ENCODE measurements at regions not wholly inside any gene's neighbourhood (a gene's known extent, or its start where the extent isn't known, plus 50 kb on each side); places are given as distances from the start of the nearest gene placed in this dataset.
"Not testable (repeated sequence)": the region's sequence is repeated elsewhere in the genome, so short reads cannot be mapped to it uniquely, and the experiment has no call there.

DNA sequence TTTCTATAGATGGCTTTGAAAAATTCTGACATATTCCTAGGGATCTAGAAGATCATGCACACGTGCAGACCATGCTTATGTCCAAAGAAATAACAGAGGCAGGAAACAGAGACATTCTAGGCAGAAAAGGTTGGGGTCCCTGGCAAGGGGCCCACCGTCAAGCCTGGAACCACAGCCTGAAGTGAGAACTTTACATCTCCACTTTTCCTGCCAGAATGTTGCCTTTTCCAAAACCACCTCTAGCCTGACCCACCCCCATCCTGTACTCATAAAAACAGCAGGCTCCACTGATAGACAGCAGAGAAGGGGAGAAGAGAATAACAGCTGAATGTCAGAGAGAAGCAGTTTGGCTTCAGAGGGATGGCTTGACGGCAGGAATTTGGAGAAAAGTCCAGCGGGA is 257.3 kb upstream of the NT5E start:
- DNase-seq (ENCODE audit: low spot score), result no peak

DNA sequence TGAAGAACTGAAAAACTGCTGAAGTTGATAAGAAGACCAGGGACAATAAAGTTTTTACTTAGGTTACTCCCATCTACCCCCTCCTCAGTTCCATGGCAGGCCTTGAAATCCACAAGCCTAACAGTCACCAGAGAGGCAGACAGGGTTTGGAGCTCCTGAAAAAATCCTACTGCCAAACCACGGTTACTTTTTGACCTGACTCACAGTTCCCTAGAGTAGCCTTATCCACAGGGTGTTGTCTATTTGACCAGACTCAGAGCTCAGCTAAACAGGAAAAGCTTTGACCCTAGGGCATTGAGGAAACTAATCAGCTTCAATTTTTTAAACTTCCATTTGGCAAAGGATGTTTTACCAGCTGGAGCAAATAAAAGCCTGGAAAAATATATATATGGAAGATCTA is 257.7 kb upstream of the NT5E start:
- no peak for DNase-seq (ENCODE audit: low spot score)

DNA sequence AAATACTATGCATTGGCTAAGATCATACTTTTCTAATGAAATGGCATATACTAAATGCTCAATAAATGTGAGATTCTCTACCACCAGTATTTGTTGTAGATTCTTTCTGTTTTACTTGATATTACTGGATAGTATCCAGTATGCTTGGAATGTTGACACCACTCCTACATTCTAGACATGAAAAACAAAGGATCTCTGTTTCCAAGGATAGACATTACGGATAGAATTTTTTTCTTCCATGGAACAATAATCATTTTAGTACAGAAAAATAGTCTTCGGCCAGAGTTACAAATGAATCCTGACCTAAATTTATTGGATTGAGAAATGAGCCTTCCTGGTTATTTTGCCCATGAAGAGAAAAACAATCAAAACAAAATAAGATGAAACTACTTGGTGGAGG is 258.2 kb upstream of the NT5E start:
- DNase-seq (ENCODE audit: low spot score), result no peak

DNA sequence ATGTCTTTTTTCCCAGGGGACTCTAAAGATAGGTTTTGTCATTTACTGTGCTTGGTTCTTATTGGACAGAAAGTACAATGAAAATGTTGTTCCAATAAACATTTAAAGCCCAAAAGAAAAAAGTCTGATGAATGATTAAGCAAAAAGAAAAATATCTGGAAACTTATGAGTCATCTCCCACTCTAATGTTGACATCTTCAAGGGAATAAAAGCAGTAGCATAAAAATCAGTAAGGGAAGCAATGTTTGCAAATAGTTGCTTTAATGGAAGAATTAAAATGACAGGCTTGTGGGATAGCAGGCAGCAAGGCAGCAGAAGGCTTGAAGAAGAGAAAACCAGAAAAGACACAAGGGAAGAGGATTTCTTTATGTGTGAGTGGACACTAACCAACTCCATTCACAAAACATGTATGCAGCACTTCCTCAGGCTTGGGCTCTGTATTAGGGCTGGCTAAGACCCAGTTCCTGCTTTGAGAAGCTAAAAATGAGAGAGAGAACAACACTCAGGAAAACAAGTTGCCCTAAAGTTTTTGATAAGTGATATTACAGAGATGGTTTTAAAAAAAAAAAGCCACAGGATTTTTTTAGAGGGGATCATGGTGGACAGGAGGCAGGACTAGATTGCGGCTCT is 263.2 kb upstream of the NT5E start:
- no peak for DNase-seq (ENCODE audit: low spot score)

DNA sequence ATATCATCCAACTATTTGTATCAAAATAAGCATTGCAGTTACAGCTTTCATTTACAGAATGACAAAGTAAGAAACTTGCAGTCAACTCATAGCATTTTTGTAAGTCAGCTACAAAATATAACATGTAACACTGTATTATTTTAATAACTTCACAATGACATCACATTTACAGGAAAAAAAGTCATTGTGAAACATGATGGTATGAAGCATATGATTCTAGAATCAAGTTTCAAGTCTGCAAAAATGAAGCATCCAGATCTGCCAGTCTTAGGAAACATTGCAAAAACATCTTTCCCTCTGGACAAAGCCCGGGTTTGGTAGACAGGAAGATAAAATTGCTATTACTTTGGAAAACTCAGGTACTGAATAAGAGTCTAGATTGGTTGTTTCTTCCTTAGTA is 263.9 kb upstream of the NT5E start:
- no peak for DNase-seq (ENCODE audit: low spot score)

DNA sequence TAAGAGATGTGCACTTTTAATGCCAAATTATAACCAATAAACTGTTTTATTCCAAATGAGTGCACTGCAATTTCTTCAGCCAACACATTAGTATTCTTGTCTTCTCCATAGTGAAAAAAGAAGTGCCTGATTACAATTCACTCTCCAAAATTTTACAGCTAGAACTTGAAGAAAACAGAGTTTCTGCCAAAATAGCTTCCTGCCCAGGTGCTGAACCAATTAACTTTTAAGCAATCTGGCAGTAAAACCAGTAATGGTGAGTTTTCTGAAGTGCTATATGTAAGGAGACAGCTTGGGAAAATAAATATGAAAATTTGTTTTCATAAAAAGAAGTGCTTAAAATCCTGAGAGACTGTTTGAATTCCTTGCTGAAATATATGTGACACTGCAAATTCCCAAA is 266.0 kb upstream of the NT5E start:
- DNase-seq (ENCODE audit: low spot score), result no peak

DNA sequence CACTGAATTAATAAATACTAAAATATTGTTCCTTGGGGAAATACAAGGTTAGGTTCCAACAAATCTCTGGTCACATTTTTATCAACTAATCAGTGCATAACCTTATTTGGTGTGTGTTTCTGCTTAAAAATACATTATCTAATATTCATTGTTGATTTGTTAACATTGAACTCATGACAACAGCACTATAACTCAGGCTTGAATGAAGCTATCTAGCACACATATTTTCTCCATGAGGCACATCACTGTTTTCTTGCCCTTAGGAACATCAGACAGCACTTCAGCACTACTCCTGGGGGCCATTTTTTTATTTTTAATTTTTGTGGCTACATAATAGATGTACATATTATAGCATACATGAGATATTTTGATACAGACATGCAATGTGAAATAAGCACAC is 277.2 kb upstream of the NT5E start:
- no peak for DNase-seq (ENCODE audit: low spot score)

DNA sequence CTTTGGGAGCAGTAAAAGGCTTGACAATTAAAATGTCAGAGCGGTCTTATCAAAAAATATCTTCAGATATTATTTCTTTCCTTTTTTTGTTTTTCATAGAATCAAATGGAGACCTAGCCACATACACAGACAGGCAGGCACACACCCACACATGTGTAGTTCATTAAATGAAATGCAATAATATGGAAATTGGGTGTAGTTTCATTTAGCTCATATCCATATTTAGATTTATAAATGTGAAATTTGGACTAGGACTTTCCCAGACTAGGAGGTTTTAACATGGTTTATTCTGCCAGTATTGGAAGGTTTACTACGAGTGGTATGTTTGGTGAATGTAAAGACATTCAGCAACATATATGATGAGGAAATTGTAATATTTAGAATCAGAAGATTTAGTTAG is 277.7 kb upstream of the NT5E start:
- DNase-seq (ENCODE audit: low spot score), result no peak

DNA sequence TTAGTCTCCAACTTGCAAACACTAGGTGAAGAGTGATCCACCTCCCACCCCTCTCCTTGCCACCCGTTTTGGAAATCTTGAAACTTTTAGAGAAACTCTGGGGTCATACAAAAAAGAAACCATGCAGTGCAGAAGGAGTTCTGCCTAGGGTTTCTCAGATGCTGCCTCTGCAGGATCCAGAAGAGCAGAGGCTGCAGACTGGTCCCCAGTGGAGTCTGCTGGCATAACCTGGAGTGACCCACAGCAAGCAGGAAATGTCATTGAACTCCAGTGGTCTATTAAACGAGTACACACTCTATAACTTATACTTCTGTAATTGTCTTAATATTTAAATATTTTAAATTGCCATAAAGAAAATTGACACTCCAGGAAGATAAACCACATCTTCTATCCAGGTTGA is 280.7 kb upstream of the NT5E start:
- no peak for DNase-seq (ENCODE audit: low spot score)

DNA sequence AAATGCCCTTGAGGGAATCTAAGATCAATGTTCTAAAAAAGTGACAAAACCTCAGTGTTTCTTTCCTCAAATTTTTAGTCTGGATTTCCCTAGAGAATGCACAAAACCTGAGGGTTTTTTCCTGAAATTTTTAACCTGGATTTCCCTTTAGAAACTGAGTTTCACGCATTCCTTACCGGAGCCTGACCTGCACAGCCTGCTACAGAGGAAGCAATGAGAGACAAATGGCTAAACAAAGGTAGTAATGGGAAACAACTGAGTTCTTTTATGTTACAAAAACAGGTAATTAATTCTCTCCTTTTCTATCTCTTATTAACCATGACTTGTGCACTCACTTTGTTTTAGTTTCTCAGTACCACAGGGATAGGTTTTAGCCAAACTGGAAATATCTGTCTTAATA is 281.7 kb upstream of the NT5E start:
- no peak for DNase-seq (ENCODE audit: low spot score)

DNA sequence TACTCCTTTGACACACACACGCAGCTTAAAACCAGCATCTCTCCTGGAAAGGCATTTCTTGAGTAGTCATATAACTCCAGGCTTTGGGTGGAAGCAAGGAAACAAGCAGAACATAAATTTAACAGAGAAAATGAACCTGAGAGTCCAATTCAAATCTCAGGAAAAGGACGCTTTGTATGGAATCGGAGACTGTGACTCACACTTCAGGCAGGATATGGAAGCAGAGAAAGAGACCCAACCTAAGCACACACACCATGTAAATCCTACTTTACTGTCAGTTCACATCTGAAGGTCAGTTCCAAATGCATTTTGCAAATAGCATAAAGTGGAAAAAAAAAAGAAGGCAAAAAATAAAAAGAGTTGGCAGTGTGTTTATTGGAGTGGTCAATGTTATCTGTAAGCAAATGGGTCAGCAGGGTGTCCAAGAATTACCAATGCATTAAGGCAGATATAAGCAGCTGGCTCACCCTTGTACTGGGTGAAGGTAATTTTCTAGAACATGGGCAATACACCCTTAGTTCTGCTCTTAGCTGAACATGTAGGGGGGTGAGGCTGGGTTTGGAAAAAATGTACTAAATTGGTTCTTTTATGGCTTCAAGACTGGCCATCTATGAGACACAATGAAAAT is 283.7 kb upstream of the NT5E start:
- no peak for DNase-seq (ENCODE audit: low spot score)

DNA sequence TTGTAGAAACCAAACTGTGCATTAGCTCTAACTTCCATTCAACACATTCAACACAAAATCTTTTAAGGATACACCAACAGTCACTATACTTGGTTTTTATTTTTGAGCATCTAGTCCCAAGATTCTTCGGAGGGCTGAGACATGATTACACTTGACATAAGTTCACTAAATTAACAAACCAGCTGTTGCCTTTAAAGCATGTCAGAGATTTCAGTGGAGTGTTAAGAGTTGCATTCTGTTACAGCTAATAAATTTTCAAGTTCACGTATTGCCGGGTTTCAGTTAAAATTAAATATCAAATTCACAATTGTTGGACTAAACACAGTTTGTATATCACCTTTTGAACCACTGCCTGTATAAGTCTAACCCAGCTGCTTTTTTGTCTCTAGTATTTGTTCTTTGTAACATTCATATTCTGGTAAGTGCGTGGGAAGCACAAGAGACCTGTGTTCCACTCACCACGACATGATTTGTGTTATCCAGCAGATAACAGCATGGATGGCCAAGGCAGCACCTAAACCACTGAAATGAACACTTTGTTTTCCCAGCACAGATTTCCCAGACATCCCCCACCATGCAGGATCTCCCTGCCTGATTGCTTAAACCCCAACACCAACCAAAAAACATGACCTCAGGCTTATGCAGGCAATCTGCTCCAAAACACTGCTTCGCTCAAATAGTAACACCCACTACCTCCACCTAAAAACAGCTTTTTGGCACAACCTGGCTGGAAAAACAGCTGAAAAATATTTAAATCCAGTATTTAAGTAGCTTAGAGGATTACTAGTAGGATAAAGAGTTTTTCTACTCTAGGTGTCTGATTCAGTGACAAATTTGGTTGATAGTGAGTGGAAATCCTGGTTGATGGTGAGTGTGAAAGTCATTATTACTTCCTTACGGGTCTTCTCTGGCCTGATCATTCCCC is 286.5 kb upstream of the NT5E start:
- no peak for DNase-seq (ENCODE audit: low spot score)

DNA sequence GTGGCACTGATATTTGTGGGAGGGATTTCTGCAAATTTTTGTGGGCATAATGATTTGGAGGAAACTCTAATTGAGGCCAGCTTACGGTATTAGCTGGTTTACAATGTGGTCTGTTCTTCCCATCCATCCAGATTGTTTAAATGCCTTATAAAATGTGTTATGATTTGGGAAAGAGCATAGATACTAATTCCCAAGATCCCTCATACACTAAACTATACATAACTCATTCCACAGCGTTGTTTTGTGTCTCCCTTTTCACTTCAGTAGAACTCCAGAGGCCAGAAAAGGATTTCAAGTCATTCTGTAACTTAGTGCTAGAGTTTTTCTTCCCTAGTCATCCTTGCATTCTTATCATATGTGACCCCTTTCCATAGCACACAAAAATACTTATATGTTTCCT is 292.6 kb upstream of the NT5E start:
- no peak for DNase-seq (ENCODE audit: low spot score)

DNA sequence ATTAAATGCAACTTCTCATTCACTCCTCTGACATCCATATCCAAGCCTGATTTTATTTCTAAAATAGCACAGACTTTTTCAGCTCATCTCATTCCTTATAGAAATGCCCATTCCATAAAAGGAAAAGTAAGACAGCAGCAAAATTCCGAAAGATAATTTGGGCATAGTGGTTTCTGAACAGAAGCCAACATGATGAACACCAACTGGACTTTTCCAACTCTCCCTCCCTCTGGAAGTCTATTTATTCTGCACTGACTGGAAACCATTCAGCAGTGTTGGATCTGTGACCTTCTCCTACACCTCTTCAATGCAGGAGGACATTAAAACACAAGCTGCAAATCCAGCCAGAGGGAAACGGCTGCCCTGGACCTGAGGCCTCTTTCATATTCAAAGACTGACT is 306.2 kb upstream of the NT5E start:
- no peak for DNase-seq (ENCODE audit: low spot score)

DNA sequence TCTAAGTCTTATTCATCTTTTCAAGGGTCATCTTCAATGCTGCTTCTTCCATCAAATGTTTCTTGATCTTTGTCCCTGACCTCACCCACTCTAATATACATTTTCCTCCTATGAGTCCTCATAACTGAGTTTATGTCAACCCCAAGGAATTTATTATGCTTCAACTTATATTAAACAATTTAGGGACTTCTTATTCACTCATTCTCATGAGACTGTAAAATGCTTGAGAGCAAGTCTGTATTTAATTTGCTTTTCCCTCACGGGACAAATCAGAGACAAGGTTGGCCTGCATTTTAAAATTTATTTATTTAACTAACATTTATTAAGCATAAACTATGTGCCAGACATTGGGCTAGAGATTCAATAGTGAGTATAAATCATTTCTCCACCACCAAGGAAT is 312.0 kb upstream of the NT5E start:
- DNase-seq (ENCODE audit: low spot score), result no peak

DNA sequence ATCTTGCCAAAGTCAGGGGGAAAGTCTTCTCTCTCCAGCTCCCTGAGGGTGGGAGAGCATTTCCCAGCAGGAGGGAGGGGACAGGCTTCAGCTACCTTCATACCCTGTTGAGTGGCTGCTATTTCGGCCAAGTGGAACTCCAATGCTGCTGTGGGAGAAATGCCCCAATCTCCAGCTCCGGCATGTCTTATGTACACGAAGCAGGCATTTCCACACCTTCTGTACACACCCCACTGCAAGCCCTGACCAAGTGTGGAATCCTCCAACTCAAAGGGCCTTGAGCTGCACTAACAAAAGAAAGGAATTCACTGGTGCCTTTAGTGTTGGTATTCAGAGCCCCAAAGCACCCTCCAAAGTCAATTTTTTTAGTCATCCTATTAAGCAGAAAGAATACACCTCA is 313.6 kb upstream of the NT5E start:
- no peak for DNase-seq (ENCODE audit: low spot score)

DNA sequence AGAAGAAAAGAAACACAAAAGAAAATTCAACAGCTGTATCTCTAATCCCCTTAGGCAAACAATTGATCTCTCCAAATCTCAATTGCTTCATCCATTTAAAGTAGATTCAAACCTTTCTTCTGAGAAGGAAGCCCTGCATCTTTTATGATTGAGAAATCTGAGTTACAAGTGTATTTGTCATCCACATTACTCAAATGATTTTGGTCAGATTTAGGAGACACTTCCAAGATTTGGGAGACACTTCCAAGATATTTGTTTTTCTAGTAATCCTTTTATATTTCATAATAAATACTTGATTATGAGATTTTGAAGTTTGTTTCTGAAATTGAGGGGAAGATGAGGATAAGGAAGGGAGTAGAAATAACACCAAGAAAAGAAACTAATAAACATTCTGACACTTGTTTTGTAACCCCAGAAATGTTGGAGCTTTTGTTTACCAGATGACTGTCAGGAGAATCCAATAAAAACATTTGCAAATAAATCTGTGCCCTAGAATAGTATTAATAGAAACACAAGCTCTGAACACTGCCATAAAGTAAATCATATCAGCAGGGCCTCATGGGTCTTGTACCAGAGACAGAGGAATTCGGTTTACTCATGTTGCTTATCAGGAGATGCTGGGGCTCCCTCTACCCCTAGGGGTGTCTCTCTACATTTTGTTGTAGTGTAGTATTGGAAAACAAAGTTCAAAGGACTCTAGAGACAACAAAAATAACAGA is 314.3 kb upstream of the NT5E start:
- DNase-seq (ENCODE audit: low spot score), result no peak

DNA sequence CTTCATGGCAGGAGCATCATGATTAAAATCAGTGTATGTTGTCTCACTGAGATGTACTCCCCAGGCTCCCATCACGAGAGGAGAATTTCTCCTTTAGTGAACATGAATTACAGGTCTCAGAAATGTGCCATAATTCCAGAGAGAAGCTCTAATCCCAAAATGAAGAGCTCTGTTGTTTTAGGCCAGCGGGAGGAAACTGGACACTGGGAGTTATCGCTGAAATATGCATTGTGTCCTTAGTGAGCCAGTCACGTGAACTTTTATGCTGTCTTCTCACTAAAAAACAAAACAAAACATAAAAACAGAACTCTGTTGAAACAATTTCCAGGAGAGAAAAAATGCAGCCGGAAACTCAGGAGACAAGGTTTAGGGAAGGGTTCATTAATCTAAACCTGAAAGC is 315.7 kb upstream of the NT5E start:
- DNase-seq (ENCODE audit: low spot score), result no peak

DNA sequence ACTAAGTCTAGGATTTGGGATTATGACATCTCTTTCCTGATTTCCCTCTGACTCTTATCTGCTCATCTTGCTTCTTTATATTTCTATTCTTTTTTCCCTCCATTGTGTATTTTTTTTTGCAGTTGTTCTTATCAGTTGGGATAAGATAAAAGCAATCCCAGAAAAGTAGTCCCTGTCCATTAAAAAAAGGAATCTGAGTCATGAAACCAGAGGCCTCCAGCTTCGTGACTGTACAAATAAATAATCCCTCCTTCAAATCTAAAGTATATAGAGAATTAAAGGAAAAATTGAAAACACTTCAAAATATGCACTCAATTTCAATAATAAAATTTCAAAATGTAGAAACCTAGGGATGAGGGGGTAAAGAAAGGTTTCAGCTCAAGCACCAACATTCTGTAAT is 317.8 kb upstream of the NT5E start:
- DNase-seq (ENCODE audit: low spot score), result no peak

DNA sequence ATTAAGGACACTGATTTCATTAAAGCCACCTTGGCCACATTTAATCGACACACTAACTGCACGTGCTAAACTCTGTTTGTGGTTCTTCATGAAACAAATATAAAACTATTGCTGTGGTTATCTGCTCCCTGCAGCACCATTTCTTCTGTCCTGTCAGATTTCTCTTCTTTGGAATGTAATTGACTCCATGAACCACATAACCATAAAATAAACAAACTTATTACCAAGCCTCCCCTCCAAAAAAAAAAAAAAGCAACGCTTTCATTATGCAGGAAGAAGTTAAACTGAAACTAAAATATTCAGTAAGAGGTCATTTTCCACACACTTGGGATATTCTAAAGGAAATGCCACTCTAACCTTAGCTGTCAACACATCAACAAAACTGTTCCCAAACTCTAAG is 319.1 kb upstream of the NT5E start:
- DNase-seq (ENCODE audit: low spot score), result no peak

DNA sequence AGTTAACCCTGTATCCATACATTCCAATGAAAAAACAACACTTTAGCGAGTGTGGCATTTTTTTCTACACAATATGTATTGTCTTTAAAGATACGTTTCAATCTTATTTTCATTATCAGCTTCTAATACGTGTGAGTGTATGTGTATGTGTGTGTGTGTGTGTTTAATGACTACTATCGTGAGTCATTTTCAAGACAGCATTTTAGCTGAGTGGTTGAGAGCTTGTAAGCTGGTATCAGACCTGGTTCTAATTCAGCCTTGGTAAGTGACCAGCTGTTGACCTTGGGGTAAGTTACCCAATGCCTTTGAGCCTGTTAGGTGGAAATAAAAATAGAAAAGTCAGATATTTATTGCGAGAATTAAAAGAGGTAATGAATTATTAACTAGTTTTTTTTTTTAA is 320.0 kb upstream of the NT5E start:
- no peak for DNase-seq (ENCODE audit: low spot score)

DNA sequence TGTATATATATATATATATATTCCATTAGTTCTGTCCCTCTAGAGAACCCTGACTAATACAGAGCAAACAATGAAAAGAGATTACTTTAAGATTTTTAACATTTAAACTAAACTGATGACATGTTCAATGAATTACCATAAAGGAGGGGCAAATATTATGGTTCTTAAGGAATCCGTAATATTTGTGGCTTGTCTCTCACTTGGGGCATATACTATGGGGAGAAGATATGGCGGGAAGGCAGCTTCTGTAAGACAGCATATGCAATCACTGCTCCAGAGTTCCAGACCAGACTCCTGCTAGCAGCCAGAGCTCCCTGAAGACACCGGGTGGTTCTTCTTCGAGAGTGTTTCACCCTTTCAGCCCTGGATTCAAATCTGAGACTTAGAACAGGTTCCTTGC is 321.1 kb upstream of the NT5E start:
- DNase-seq (ENCODE audit: low spot score), result no peak

DNA sequence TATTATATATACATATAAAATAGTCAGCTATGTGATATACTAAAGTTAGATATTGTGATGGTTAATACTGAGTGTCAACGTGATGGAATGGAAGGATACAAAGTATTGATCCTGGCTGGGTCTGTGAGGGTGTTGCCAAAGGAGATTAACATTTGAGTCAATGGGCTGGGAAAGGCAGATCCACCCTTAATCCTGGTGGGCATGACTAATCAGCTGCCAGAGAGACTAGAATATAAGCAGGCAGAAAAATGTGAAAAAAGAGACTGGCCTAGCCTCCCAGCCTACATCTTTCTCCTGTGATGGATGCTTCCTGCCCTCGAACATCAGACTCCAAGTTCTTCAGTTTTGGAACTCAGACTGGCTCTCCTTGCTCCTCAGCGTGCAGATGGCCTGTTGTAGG is 321.6 kb upstream of the NT5E start:
- not testable (repeated sequence) for DNase-seq (ENCODE audit: low spot score)
